Loucy (cell line): ENCODE measurements at regions not wholly inside any gene's neighbourhood (a gene's known extent, or its start where the extent isn't known, plus 50 kb on each side); places are given as distances from the start of the nearest gene placed in this dataset.

Experiments
- H2AFZ ChIP-seq: fragments of 200-600 bp; sonication (generic); 2 replicates; pipeline ENCODE4 v1.6.0; 2016; ENCODE audit warnings: antibody characterized with exemption, mild to moderate bottlenecking, low read length, moderate library complexity
- H3F3A ChIP-seq: fragments of 200-600 bp; 2 replicates; pipeline ENCODE4 v1.6.0; 2016; ENCODE audit warnings: antibody characterized with exemption, low read depth, mild to moderate bottlenecking
- H3K27me3 ChIP-seq: fragments of 200-600 bp; sonication (generic); 2 replicates; pipeline ENCODE4 v1.6.1; 2014; ENCODE audit warnings: low read length, mild to moderate bottlenecking; ENCODE audit not compliant: insufficient read depth, poor library complexity, severe bottlenecking
- H3K36me3 ChIP-seq: fragments of 200-600 bp; sonication (generic); 2 replicates; pipeline ENCODE4 v1.6.1; 2016; ENCODE audit warnings: low read length; ENCODE audit not compliant: insufficient read depth
- H3K4me1 ChIP-seq: fragments of 200-600 bp; sonication (generic); 2 replicates; pipeline ENCODE4 v1.5.1; 2014; ENCODE audit warnings: low read length, mild to moderate bottlenecking; ENCODE audit not compliant: insufficient read depth, poor library complexity, severe bottlenecking
- H3K4me2 ChIP-seq: fragments of 200-600 bp; sonication (generic); 2 replicates; pipeline ENCODE4 v1.6.0; 2014; ENCODE audit warnings: antibody characterized with exemption, low read length, low read depth, mild to moderate bottlenecking; ENCODE audit not compliant: poor library complexity, severe bottlenecking
- H3K4me3 ChIP-seq: fragments of 200-600 bp; sonication (generic); 2 replicates; pipeline ENCODE4 v1.5.1; 2014; ENCODE audit warnings: low read length, mild to moderate bottlenecking, mixed read lengths; ENCODE audit not compliant: poor library complexity, severe bottlenecking
- H3K79me2 ChIP-seq: fragments of 200-600 bp; sonication (generic); 2 replicates; pipeline ENCODE4 v1.6.1; 2014; ENCODE audit warnings: low read length; ENCODE audit not compliant: insufficient read depth
- H3K9ac ChIP-seq: fragments of 200-600 bp; sonication (generic); 2 replicates; pipeline ENCODE4 v1.6.0; 2014; ENCODE audit warnings: mild to moderate bottlenecking, low read depth, low read length, moderate library complexity; ENCODE audit not compliant: poor library complexity, severe bottlenecking
- H3K9me2 ChIP-seq: fragments of 200-600 bp; sonication (generic); replicated peaks from 2 replicates; pipeline ENCODE4 v1.6.1; 2016; ENCODE audit warnings: low read depth, low read length, mixed read lengths
- H3K9me3 ChIP-seq: fragments of 200-600 bp; sonication (generic); 2 replicates; pipeline ENCODE4 v1.6.1; 2014; ENCODE audit warnings: mild to moderate bottlenecking, antibody characterized with exemption, low read length, low read depth; ENCODE audit not compliant: insufficient read depth
- H4K20me1 ChIP-seq: fragments of 200-600 bp; sonication (generic); 2 replicates; pipeline ENCODE4 v1.6.0; 2014; ENCODE audit warnings: antibody characterized with exemption, low read length, mild to moderate bottlenecking; ENCODE audit not compliant: insufficient read depth, poor library complexity, severe bottlenecking
- EZH2phosphoT487 ChIP-seq: fragments of 200-600 bp; IDR thresholded peaks from 2 replicates; pipeline ENCODE4 v1.6.1; 2018; ENCODE audit warnings: antibody characterized with exemption, mild to moderate bottlenecking, moderate library complexity, borderline replicate concordance
- TF ChIP-seq, protein P1 (sequence below): fragments of 200-600 bp; sonication (generic); conservative IDR thresholded peaks from 2 replicates; pipeline ENCODE4 v1.5.1; 2014; ENCODE audit warnings: mild to moderate bottlenecking, antibody characterized with exemption, low read length

DNA sequence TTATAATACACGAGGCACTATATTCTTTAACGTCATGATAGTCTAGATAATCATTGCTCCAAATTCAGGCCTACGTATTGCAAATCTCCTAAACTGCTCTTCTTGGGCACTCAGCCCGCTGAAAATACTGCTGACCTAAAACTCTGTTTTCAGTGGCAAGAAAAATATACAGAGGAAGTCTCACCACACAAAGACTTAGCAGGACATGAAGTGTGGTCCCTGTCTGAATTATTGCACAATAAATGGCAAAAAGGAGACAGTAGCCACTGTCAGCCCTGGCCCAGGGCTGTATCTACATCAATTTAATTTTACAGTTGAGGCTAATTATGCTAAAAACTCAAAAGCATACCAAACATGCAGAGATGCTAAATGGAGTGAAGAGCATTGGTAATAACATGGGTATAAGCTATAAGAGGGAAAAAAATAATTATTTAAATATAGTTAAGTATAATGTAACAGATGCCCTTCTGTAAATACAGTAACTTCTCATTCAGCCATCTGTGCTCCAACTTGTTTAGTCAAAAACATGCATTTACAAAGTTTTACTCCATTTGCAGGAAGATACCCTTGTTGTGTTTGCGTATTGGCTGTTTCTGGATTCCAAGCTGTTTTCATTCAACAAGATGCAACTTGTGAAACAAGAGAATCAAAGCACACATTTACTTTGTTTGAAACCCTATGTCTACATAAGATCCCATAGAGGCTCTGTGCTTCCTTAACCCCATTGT lies 800.0 kb upstream of the LUZP2 start:
- TF ChIP-seq, protein P1, sequence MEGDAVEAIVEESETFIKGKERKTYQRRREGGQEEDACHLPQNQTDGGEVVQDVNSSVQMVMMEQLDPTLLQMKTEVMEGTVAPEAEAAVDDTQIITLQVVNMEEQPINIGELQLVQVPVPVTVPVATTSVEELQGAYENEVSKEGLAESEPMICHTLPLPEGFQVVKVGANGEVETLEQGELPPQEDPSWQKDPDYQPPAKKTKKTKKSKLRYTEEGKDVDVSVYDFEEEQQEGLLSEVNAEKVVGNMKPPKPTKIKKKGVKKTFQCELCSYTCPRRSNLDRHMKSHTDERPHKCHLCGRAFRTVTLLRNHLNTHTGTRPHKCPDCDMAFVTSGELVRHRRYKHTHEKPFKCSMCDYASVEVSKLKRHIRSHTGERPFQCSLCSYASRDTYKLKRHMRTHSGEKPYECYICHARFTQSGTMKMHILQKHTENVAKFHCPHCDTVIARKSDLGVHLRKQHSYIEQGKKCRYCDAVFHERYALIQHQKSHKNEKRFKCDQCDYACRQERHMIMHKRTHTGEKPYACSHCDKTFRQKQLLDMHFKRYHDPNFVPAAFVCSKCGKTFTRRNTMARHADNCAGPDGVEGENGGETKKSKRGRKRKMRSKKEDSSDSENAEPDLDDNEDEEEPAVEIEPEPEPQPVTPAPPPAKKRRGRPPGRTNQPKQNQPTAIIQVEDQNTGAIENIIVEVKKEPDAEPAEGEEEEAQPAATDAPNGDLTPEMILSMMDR, result no peak
- TF ChIP-seq EZH2phosphoT487, result no peak
- Histone ChIP-seq H3K9ac (no peak overlapping the region), H3K4me1 (no peaks in the 10 kb centered on the region), H3K79me2 (no peaks in the 10 kb centered on the region), H3K4me3 (no peak overlapping the region), H3K36me3 (no peaks in the 10 kb centered on the region), H2AFZ (no peak overlapping the region), H3K4me2 (no peak overlapping the region), H3F3A (no peaks in the 10 kb centered on the region), H3K27me3 (no peaks in the 10 kb centered on the region), H3K9me2 (no peaks in the 10 kb centered on the region), H4K20me1 (no peaks in the 10 kb centered on the region), H3K9me3 (no peaks in the 10 kb centered on the region)

DNA sequence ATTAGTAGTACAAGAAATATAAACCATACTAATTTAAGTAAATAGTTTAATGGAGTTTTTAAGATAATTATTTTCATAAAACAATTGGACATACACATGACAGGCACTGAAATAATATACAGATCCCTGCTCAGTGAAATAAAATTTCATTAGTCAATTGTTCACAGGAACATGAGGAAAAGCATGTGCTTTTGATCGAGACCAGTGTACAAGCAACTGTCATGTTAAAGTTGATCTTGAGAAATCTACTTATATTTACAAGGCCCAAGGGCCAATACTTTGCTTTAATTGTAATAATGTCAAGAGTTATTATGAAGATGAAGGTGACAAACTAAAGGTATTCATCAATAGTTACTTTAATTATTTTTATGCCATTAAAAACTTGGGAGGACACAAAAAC lies 792.7 kb upstream of the LUZP2 start:
- H3K79me2 ChIP-seq, result no peaks in the 10 kb centered on the region
- no peaks in the 10 kb centered on the region for H3K9me2 ChIP-seq
- no peaks in the 10 kb centered on the region for H3K36me3 ChIP-seq
- H3K27me3 ChIP-seq, result no peaks in the 10 kb centered on the region
- no peak for TF ChIP-seq EZH2phosphoT487
- TF ChIP-seq, protein P1, result no peak
- H3K4me2 ChIP-seq, result no peak overlapping the region
- H2AFZ ChIP-seq, result no peak overlapping the region
- H3F3A ChIP-seq, result no peaks in the 10 kb centered on the region
- no peaks in the 10 kb centered on the region for H3K9me3 ChIP-seq
- H3K4me1 ChIP-seq, result no peaks in the 10 kb centered on the region
- no peaks in the 10 kb centered on the region for H4K20me1 ChIP-seq
- no peak overlapping the region for H3K9ac ChIP-seq
- no peak overlapping the region for H3K4me3 ChIP-seq

DNA sequence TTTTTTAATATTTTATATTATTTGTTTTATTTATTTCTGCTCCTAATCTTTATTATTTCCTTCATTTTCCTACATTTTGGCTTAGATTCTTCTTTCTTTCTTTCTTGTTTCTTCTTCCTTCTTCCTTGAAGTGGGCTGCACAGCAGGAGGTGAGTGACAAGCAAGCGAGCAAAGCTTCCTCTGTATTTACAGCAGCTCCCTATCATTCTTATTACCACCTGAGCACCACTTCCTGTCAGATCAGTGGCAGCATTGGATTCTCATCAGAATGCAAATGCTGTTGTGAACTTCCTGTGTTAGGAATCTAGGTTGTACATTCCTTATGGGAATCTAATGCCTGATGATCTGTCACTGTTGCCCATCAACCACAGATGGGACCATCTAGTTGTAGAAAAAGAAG lies 784.9 kb upstream of the LUZP2 start:
- Histone ChIP-seq H3F3A (no peaks in the 10 kb centered on the region), H3K79me2 (no peaks in the 10 kb centered on the region)

More for the DNA sequence above, 784.9 kb upstream of the LUZP2 start:
- no peak for TF ChIP-seq EZH2phosphoT487
- TF ChIP-seq, protein P1, result no peak
- no peaks in the 10 kb centered on the region for H3K9me3 ChIP-seq
- H3K27me3 ChIP-seq, result no peaks in the 10 kb centered on the region
- H3K4me3 ChIP-seq, result no peak overlapping the region
- H2AFZ ChIP-seq, result no peak overlapping the region
- no peaks in the 10 kb centered on the region for H4K20me1 ChIP-seq
- H3K4me2 ChIP-seq, result no peak overlapping the region
- no peaks in the 10 kb centered on the region for H3K4me1 ChIP-seq
- no peaks in the 10 kb centered on the region for H3K9me2 ChIP-seq
- H3K36me3 ChIP-seq, result no peaks in the 10 kb centered on the region
- H3K9ac ChIP-seq, result no peak overlapping the region
